ENCODE measurements at regions not wholly inside any gene's neighbourhood (a gene's known extent, or its start where the extent isn't known, plus 50 kb on each side); places are given as distances from the start of the nearest gene placed in this dataset.

- no peak for DNase-seq (ENCODE audit: low read depth)
- H3K4me3 ChIP-seq (ENCODE audit: low read depth, low read length), result no peak overlapping the region
- in situ Hi-C loops (cut with HindIII; ENCODE audit: low sequenced_read_pairs), result no loop called here
- TF ChIP-seq, protein P1, sequence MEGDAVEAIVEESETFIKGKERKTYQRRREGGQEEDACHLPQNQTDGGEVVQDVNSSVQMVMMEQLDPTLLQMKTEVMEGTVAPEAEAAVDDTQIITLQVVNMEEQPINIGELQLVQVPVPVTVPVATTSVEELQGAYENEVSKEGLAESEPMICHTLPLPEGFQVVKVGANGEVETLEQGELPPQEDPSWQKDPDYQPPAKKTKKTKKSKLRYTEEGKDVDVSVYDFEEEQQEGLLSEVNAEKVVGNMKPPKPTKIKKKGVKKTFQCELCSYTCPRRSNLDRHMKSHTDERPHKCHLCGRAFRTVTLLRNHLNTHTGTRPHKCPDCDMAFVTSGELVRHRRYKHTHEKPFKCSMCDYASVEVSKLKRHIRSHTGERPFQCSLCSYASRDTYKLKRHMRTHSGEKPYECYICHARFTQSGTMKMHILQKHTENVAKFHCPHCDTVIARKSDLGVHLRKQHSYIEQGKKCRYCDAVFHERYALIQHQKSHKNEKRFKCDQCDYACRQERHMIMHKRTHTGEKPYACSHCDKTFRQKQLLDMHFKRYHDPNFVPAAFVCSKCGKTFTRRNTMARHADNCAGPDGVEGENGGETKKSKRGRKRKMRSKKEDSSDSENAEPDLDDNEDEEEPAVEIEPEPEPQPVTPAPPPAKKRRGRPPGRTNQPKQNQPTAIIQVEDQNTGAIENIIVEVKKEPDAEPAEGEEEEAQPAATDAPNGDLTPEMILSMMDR (IDR thresholded peaks at IDR 0.05; ENCODE audit: low read depth, low read length, missing control alignments), result no peak
These were observed 556.0 kb downstream of the PTPRC start for GRCh38 chr1:199194862-199195261.

GRCh38 chr1:199197695-199198094 is 558.9 kb downstream of the PTPRC start:
- no peak for DNase-seq (ENCODE audit: low read depth)
- TF ChIP-seq, protein P1 (IDR thresholded peaks at IDR 0.05; ENCODE audit: low read depth, low read length, missing control alignments), result no peak
- no peak overlapping the region for H3K4me3 ChIP-seq (ENCODE audit: low read depth, low read length)
- in situ Hi-C loops (cut with HindIII; ENCODE audit: low sequenced_read_pairs), result no loop called here

DNA sequence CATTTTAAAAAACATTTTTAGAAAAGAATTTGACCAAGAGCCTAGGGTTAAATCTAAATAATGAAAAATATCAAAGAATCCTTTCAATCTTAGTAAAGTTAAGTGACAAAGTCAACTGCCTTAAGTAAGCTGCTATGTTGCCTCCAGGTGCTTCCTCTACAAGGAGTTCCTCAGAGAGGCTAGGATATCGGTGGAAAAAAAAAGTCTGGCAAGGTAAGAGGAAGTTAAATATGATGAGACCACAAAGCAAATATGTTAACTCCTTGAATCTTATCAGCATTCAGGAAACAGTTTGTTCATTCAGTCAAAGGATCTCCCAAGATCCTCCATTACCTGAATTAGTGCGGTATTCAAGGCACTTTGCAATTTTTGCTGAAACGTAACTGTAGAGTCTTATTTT is 563.5 kb downstream of the PTPRC start:
- no peak overlapping the region for H3K4me3 ChIP-seq (ENCODE audit: low read depth, low read length)
- in situ Hi-C loops (cut with HindIII; ENCODE audit: low sequenced_read_pairs), result no loop called here
- no peak for DNase-seq (ENCODE audit: low read depth)
- TF ChIP-seq, protein P1 (IDR thresholded peaks at IDR 0.05; ENCODE audit: low read depth, low read length, missing control alignments), result no peak

DNA sequence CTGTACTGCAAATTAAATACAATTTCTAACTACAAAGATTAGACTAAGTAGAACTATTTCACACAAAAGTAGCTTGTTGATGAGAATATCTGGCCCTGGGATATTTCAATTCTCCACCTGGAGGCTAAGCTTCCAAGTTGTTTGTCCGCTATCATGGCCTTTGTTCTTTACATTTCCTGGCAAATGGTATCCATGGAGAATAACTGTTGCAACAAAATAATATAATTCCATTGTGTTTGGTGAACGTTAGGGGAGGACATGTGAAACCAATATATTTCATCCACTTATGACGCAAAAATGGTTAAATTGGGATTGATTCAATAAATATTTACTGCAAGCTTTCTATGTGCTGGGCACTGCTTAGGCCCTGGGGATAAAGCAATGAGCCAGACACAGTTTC is 565.4 kb downstream of the PTPRC start:
- no peak for DNase-seq (ENCODE audit: low read depth)
- H3K4me3 ChIP-seq (ENCODE audit: low read depth, low read length), result no peak overlapping the region
- in situ Hi-C loops (cut with HindIII; ENCODE audit: low sequenced_read_pairs), result no loop called here
- TF ChIP-seq, protein P1 (IDR thresholded peaks at IDR 0.05; ENCODE audit: low read depth, low read length, missing control alignments), result no peak

DNA sequence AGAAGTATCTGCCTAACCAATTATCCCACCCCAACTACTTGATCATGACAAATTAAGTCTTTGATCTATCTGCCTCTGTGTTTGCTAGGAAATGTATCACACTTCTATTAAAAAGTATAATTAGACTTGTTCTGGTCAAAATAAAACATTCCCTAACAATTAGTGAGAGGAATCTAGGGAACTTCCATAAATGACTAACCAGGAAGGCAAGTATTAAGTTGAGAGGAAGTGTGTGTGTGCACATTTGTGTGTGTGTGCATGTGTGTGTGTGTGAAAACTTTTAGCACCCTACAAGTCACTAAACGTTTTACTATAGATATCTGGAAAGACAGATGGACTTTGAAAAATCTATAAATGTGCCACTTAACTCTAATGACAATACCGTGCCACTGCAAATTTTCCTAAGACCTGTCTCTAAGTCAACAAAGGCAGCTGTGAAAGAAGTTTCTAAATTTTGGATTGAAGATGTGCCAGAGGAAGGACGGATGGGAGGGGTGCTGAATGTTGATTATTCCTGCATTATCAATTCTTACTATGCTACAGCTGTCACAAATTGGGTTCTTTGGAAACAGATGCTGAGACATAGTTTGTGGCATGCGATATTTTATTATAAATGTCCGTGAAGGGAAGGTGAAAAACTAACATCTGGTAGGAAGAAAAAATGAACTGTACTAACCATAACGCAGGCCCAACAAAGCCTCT is 567.1 kb downstream of the PTPRC start:
- DNase-seq (ENCODE audit: low read depth), result no peak
- in situ Hi-C loops (cut with HindIII; ENCODE audit: low sequenced_read_pairs), result no loop called here
- TF ChIP-seq, protein P1 (IDR thresholded peaks at IDR 0.05; ENCODE audit: low read depth, low read length, missing control alignments), result no peak
- no peak overlapping the region for H3K4me3 ChIP-seq (ENCODE audit: low read depth, low read length)

DNA sequence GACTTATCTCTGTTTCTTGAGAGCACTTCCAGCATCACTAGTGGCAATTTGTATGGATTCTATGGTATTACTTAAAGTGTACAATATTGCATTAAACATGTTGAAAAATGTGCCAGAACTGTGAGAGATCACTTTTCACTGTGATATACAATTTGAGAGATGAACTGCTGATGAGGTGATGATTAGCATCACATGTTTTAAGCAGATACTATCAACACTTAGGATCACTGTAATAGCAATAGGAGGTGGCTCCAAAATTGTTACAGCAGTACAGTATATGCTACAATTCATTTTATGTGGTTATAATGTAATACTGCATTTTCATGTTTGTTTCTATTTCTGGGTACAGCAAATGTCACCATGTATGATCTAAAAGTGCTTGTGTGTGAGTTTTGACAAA is 570.0 kb downstream of the PTPRC start:
- DNase-seq (ENCODE audit: low read depth), result no peak
- in situ Hi-C loops (cut with HindIII; ENCODE audit: low sequenced_read_pairs), result no loop called here
- no peak overlapping the region for H3K4me3 ChIP-seq (ENCODE audit: low read depth, low read length)
- TF ChIP-seq, protein P1 (IDR thresholded peaks at IDR 0.05; ENCODE audit: low read depth, low read length, missing control alignments), result no peak
